Erythroblast (primary cell): ENCODE measurements at regions not wholly inside any gene's neighbourhood (a gene's known extent, or its start where the extent isn't known, plus 50 kb on each side); places are given as distances from the start of the nearest gene placed in this dataset.

ENCODE experiments used
- GATA1 ChIP-seq: IDR thresholded peaks from 2 replicates; pipeline ENCODE4 v1.6.1; 2011; ENCODE audit warnings: low read depth, mild to moderate bottlenecking, control low read depth, low read length, moderate library complexity
- POLR2A ChIP-seq: IDR thresholded peaks from 2 replicates; pipeline ENCODE4 v1.6.1; 2011; ENCODE audit warnings: mild to moderate bottlenecking, low read length

DNA sequence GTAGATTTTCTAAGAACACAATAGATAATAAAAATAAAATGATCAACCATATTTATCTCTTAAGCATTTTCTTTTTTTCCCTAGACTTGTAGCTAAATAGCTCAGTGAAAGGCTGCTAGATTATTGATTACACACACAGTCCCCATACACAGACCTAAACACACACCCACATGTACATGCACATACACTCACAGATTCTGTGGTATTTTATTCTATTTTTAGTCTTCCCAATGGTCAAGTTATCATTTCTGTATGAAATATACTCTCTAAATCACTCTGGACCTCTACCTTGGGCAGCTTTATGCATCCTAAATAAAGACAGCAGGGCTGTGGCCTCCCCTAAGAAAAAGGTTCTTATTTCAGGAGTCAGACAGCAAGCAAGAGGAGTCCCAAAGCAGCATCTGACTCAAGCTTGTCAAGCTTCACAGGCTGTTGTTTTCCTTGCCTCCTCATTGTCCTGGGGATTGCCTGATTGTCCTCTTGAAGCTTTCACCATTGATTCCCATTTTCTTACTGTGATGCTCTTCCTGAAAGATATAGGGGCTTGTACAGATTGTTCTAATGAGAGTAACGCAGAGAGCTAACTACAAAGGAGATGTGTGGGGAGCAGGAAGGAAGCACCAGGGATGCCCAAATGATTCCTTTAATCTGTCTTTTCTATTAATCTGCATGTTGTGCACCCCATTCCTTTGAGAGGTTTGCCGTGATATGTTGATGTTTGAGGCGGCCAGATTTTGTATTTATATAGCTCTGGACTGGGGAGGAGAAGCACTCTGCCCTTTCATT is 986.5 kb downstream of the PCDH17 start:
- TF ChIP-seq POLR2A, result no peak
- TF ChIP-seq GATA1, result no peak
